Stimulated activated CD4-positive, alpha-beta T cell treated with anti-CD3 and anti-CD28 coated beads, Interleukin-2, amount 100 ng/mL, for 4 hours (primary cell): ENCODE measurements at regions not wholly inside any gene's neighbourhood (a gene's known extent, or its start where the extent isn't known, plus 50 kb on each side); places are given as distances from the start of the nearest gene placed in this dataset.

Experiments used
- DNase-seq: peaks from one replicate; pipeline ENCODE4 v3.0.0-alpha.2; 2020; ENCODE audit warnings: low read depth

GRCh38 chr7:17689361-17689902 lies 250.9 kb downstream of the SNX13 start:
- no peak for DNase-seq

DNA sequence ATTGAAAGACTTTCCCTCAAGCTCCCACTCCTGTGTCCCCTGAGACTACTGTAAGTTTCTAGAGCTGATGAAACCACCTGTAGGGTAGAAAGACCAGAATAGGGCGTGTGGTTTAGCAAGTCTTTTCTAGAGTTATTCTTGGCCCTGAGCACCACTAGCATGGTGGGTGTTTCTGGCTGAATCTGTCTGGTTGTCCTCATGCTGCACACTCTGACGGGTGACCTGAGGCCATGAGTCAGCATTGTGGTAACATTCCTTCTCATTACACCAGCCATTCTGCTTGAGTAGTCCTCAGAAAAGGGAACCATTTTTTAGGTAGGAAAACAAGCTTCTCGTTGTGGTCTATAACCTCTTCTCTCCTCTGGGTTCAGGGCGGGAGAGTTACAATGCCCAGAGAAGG lies 250.3 kb downstream of the SNX13 start:
- DNase-seq = no peak

GRCh38 chr7:17696422-17696821 lies 243.9 kb downstream of the SNX13 start:
- no peak for DNase-seq

- DNase-seq = no peak
Observed at GRCh38 chr7:17697128-17697881, 243.0 kb downstream of the SNX13 start.

DNA sequence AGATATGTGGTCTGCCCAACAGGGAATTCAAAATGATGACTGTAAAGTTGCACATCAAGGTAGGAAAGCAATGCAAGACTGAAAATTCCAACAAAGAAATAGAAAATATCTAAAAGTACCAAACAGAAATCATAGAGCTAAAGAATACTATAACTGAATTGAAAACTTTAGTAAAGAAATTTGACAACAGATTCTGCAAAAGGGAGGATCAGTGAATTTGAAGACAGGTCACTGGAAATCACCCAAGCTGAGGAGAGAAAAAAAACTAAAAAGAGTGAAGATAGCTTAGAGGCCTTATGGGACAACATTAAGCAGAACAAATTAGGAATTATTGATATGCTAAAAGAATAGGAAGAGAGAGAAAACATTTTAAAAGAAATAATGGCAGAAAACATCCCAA lies 240.6 kb downstream of the SNX13 start:
- no peak for DNase-seq

DNA sequence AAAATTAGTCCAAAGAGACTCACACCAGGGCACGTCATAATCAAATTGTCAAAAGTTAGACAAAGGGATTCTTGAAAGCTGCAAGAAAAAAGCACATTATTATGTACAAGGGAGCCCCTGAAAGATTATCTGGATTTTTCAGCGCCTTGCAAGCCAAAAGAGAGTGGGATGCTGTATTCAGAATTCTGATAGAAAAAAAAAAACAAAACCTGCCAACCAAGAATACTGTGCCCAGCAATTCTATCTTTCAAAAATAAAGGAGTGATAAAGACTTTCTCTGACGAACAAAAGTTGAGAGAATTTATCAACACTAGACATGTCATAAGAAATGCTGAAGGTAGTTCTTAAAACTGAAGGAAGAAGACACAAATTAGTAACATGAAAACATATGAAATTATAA lies 240.2 kb downstream of the SNX13 start:
- DNase-seq = no peak

GRCh38 chr7:17706275-17706674 lies 234.0 kb downstream of the SNX13 start:
- DNase-seq = no peak

DNA sequence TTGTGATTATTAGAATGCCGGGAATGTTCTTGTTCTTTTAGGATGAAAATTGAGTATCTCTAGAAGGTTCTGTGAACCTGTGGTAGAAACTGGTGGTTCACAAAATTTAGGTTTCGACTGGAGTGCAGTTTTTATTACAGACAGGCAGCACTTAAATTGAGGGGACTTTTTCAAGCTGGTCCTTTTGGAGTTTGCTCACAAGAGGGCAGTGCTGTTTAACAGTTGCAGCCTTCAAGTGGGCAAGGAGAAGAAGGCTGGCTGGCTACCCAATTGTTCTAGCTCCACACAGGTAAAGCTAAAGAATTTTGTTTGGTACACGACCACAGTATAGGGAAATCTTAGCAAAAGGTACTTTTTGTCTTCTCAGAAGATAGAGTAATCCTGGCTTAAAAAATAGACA lies 233.6 kb downstream of the SNX13 start:
- DNase-seq = no peak

- no peak for DNase-seq
Observed at GRCh38 chr7:17709127-17709526, 231.2 kb downstream of the SNX13 start.

DNA sequence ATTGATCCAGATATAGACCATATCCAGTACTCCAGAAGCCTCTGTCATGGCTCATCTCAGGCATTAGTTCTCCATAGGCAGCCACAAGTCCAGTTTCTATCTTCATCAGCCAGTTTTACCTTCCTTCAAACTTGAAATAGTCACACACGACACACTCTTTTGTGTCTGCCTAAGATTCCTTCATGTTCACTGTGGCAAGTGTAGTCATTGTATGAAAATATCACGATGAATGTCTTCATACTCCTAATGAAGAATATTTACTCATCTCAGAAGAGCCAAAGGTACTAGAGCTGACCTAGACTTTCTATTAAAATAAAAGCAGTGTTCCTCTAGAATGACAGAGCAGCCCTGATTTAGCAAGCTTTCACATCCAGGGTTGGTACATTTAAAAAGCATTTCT lies 230.7 kb downstream of the SNX13 start:
- no peak for DNase-seq

DNA sequence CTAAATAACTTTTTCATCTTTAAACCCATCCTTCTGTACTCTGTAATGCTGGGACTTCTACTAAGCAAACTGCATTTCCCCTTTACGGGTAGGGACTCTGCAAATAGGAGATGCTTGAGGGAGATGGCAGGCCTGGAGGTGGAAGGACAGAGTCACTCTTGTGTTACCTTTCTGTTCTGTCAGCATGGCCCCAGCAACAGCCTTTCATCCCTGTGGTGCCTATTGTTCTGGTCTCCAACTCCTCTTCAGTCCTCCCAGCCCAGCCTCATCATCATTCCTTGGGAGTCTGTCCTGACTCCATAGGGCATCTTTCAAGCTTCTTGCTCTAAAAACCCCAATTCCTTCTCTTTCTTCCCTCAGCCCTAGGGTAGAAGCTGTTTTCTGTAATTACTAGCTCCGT lies 230.0 kb downstream of the SNX13 start:
- DNase-seq = no peak

DNA sequence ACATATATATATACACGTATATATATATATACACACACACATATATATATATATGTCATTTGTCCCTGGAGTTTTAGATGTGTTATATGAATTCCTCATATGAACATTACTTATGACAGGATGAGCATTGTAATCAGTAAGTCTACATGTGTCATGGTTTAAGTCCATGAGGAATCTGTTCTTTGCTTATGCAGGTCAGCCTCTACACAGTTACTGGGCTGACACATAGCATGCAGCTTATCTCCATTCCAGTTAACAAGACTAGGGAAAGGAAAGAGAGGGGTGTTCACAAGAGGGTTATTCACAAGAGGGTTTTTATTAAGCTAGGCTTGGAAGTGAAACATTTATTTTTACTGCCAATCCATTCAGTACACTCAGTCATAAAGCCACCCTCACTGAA lies 226.7 kb downstream of the SNX13 start:
- no peak for DNase-seq

GRCh38 chr7:17716816-17717215 lies 223.5 kb downstream of the SNX13 start:
- no peak for DNase-seq

DNA sequence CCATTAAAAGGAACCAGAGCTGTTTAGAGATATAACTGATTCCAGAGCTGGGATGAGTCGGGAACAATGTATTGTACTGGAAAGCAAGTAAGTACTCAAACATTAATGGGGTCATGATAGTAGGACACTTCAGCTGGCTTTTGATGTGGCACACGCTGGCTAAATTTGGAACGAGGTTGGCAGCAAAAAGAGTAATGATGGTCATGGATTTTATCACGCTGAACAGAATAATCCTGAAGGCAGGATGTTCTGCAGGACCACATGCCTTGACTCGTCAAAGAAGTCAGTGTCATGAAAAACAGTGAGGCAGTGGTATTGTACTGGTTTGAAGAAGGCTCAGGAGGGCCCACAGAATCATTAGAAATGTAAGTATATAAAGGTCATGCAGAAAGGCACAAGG lies 220.3 kb downstream of the SNX13 start:
- no peak for DNase-seq

GRCh38 chr7:17721736-17722285 lies 218.5 kb downstream of the SNX13 start:
- no peak for DNase-seq

GRCh38 chr7:17722798-17723197 lies 217.5 kb downstream of the SNX13 start:
- no peak for DNase-seq

- DNase-seq = no peak
Observed at GRCh38 chr7:17725821-17726220, 214.5 kb downstream of the SNX13 start.

GRCh38 chr7:17732083-17732482 lies 208.2 kb downstream of the SNX13 start:
- no peak for DNase-seq
